Thyroid gland (tissue), 4 donors: ENCODE measurements at regions not wholly inside any gene's neighbourhood (a gene's known extent, or its start where the extent isn't known, plus 50 kb on each side); places are given as distances from the start of the nearest gene placed in this dataset.

Experiments
- DNase-seq, 2 donors: peaks; one replicate each; pipeline ENCODE4 v3.0.0-alpha.2; 2019
- H3K27ac ChIP-seq, 3 donors: fragments of 200-600 bp; sonication (generic); 1 replicate in 2 of 3; 2 replicates in 1 of 3; pipeline ENCODE4 v1.5.1; 2016 to 2019; ENCODE audit warnings: mild to moderate bottlenecking in 1 of 3, moderate library complexity in 1 of 3
- H3K27me3 ChIP-seq: fragments of 200-600 bp; sonication (generic); one replicate; pipeline ENCODE4 v1.5.1; 2019
- H3K36me3 ChIP-seq, 2 donors: fragments of 200-600 bp; sonication (generic); one replicate each; pipeline ENCODE4 v1.5.1; 2016 to 2019
- H3K4me1 ChIP-seq, 2 donors: fragments of 200-600 bp; sonication (generic); one replicate each; pipeline ENCODE4 v1.5.1; 2017 to 2019
- H3K4me3 ChIP-seq, 3 donors: fragments of 200-600 bp; sonication (generic); replicated peaks in 1 of 3; 1 replicate in 2 of 3; 2 replicates in 1 of 3; pipeline ENCODE4 v1.5.1; 2016; ENCODE audit warnings: mild to moderate bottlenecking in 1 of 3
- H3K9me3 ChIP-seq: fragments of 200-600 bp; sonication (generic); one replicate; pipeline ENCODE4 v1.5.1; 2017
- POLR2A ChIP-seq, 2 donors: fragments of 450-650 bp; IDR thresholded peaks; one replicate each; pipeline ENCODE4 v1.6.1; 2017; ENCODE audit warnings: antibody characterized with exemption in 2 of 2, mild to moderate bottlenecking in 2 of 2, moderate library complexity in 1 of 2
- WGBS, 2 donors: methylation state at CpG; one replicate each; pipeline ENCODE4 v1.1.5; 2017; 5-methylcytosine and 5-hydroxymethylcytosine counted together
- intact Hi-C: fragments of 100-400 bp; cut with DNase I; formaldehyde crosslinking; loops from one replicate; pipeline ENCODE4 v1.15.1; 2023
- TF ChIP-seq, protein P1 (sequence below), 6 experiments: fragments of 200-600 bp in 3 of 6; fragments of 450-650 bp in 3 of 6; sonication (generic) in 3 of 6; IDR thresholded peaks; one replicate each; pipeline ENCODE4 v1.5.1; 2016 to 2019; ENCODE audit warnings: antibody characterized with exemption in 6 of 6, mild to moderate bottlenecking in 2 of 6, inconsistent platforms in 1 of 6, moderate library complexity in 1 of 6

DNA sequence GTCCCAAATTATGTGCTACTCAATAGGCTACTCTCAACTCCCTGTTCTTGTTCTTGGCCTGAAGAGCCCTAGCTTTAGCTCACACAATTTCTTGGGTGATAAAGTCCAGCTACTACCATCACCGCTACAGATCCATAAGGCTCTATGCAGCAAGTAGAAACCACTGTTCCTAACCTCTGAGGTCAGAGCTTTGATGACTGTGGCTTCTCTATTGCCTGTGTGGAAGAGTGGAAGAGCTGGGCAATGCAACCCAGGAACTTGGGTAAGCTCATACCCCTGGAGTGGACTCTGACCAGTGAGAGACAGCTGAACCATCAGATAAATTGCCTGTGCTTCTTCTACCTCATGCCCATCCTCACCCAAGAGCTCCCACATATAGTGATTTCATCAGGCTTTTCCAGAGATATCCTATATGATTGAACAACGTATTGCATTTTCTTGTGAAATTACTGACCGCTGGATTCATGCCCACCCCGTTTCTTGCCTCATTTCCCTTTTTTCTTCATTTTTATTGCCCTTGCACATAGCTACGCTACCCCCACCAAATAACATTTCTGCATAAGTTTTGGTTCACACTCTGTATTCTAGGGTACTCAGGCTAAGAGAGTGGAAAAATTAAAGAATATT, 172.3 kb upstream of the MBNL1 start:
- H3K36me3 ChIP-seq, result no peaks in the 10 kb centered on the region
- peak overlapping the region in 1 of 3 donors; percentile 43 for H3K27ac ChIP-seq
- no peaks in the 10 kb centered on the region for H3K9me3 ChIP-seq
- intact Hi-C loops, result no loop called here
- H3K27me3 ChIP-seq, result no peaks in the 10 kb centered on the region
- TF ChIP-seq POLR2A (IDR thresholded peaks at IDR 0.05), result no peak
- WGBS, 2 donors, result 93 to 95% methylated on average over 5 of the region's 5 CpGs
- H3K4me1 ChIP-seq, result no peaks in the 10 kb centered on the region
- DNase-seq, result no peak
- H3K4me3 ChIP-seq, result no peak overlapping the region

DNA sequence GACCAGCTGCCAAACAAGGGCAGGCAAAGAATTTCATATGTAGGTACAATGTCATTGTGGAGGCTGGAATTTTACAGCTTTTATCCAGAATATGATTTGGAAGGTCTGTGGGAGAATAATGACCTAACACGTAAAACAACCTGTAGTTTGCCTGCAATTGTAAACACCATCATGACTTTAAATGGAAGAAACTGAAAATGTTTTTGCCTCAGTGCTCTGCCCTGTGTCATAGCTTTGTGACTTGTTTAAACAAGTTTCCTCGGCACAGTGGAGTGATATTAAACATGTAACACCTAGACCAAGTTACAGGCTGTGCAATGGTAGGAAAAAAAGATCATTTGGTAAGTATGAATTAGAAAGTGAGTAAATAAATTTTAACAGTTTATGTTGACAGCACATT, 171.6 kb upstream of the MBNL1 start:
- TF ChIP-seq, protein P1, sequence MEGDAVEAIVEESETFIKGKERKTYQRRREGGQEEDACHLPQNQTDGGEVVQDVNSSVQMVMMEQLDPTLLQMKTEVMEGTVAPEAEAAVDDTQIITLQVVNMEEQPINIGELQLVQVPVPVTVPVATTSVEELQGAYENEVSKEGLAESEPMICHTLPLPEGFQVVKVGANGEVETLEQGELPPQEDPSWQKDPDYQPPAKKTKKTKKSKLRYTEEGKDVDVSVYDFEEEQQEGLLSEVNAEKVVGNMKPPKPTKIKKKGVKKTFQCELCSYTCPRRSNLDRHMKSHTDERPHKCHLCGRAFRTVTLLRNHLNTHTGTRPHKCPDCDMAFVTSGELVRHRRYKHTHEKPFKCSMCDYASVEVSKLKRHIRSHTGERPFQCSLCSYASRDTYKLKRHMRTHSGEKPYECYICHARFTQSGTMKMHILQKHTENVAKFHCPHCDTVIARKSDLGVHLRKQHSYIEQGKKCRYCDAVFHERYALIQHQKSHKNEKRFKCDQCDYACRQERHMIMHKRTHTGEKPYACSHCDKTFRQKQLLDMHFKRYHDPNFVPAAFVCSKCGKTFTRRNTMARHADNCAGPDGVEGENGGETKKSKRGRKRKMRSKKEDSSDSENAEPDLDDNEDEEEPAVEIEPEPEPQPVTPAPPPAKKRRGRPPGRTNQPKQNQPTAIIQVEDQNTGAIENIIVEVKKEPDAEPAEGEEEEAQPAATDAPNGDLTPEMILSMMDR (IDR thresholded peaks at IDR 0.05), result no peak
- no peak for TF ChIP-seq POLR2A (IDR thresholded peaks at IDR 0.05)
- 38 to 55% methylated on average over 2 of the region's 2 CpGs for WGBS, 2 donors
- DNase-seq, result no peak
- no peaks in the 10 kb centered on the region for H3K4me1 ChIP-seq
- no peaks in the 10 kb centered on the region for H3K27me3 ChIP-seq
- H3K9me3 ChIP-seq, result no peaks in the 10 kb centered on the region
- no peaks in the 10 kb centered on the region for H3K36me3 ChIP-seq
- no peak overlapping the region for H3K4me3 ChIP-seq
- intact Hi-C loops, result no loop called here
- H3K27ac ChIP-seq, result peak overlapping the region in 1 of 3 donors; percentile 43

DNA sequence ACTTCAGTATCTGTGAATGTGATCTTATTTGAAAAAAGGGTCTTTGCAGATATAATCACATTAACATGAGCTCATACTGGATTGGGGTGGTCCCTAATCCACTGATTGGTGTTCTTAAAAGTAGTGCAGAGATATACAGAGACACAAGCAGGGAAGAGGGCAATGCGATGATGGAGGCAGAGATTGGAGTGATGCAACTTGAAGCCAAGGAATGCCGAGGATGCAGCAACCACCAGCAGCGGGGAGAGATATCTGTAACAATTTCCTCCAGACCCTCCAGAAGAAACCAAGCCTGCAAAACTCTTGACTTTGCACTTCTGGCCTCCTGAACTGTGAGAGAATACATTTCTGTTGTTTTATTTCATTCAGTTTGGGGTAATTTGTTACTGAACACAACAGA, 171.0 kb upstream of the MBNL1 start:
- TF ChIP-seq, protein P1 (IDR thresholded peaks at IDR 0.05), result no peak
- TF ChIP-seq POLR2A (IDR thresholded peaks at IDR 0.05), result no peak
- intact Hi-C loops, result no loop called here
- WGBS, 2 donors, result 54 to 66% methylated on average over 3 of the region's 3 CpGs
- Histone ChIP-seq H3K4me1 (no peaks in the 10 kb centered on the region), H3K36me3 (no peaks in the 10 kb centered on the region), H3K27me3 (no peaks in the 10 kb centered on the region), H3K9me3 (no peaks in the 10 kb centered on the region), H3K4me3 (no peak overlapping the region), H3K27ac (no peak overlapping the region)
- no peak for DNase-seq

DNA sequence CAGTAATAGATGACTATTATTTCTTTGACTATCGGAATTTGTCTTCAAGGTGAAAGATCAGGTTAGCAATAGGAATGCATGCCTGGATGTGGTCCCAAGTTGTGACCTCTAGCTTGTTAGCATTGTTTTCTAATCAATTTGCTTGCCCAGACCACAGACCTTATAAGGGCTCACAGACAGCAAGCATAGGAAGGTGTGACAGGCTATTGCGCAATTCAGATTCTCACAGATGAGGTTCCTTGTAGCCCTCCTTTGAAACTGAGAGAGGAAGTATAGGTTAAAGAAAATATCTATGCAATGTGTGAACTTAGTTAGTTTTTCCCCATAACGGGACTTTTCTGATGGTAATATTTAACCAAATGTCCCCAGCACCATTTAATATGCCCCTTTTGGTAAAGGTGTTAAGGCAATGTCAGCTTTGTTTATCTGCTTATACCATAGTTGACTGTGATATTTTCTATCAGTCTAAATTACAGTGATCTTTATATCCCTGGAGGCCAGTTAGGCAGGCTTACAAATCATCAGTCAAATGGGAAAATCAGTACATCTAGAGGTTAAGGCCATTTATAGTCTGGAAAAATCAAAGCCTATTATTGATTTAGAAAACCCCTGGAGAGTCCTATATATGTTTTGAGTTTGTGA, 168.1 kb upstream of the MBNL1 start:
- H3K4me1 ChIP-seq, result no peaks in the 10 kb centered on the region
- intact Hi-C loops, result no loop called here
- H3K27ac ChIP-seq, result no peak overlapping the region
- TF ChIP-seq POLR2A (IDR thresholded peaks at IDR 0.05), result no peak
- TF ChIP-seq, protein P1 (IDR thresholded peaks at IDR 0.05), result no peak
- no peak overlapping the region for H3K4me3 ChIP-seq
- no peaks in the 10 kb centered on the region for H3K9me3 ChIP-seq
- 87 to 88% methylated on average over 3 of the region's 3 CpGs for WGBS, 2 donors
- no peaks in the 10 kb centered on the region for H3K36me3 ChIP-seq
- H3K27me3 ChIP-seq, result no peaks in the 10 kb centered on the region
- DNase-seq, result no peak

DNA sequence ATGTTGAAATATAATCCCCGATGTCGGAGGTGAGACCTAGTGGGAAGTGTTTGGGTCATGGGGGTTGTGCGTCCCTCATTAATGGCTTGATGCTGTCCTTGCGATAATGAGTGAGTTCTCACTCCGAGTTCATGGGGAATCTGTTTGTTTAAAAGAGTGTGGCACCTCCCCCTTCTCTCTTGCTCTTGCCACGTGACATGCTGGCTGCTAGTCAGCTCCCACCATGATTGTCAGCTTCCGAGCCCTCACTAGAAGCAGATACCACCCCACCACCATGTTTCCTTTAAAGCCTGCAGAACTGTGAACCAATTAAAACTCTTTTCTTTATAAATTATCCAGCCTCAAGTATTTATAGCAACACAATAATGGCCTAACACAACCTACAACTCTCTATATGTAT, 166.3 kb upstream of the MBNL1 start:
- WGBS, 2 donors, result 78 to 89% methylated on average over 7 of the region's 7 CpGs
- no peak for DNase-seq
- Histone ChIP-seq H3K4me1 (no peaks in the 10 kb centered on the region), H3K4me3 (no peak overlapping the region), H3K27ac (no peak overlapping the region), H3K36me3 (no peaks in the 10 kb centered on the region), H3K27me3 (no peaks in the 10 kb centered on the region), H3K9me3 (no peaks in the 10 kb centered on the region)
- intact Hi-C loops, result no loop called here
- no peak for TF ChIP-seq POLR2A (IDR thresholded peaks at IDR 0.05)
- TF ChIP-seq, protein P1 (IDR thresholded peaks at IDR 0.05), result no peak
